Hematopoietic multipotent progenitor cell treated with erythropoietin and hydrocortisone succinate and interleukin-3 and kit ligand, for 15 days (in vitro differentiated cells): ENCODE measurements at regions not wholly inside any gene's neighbourhood (a gene's known extent, or its start where the extent isn't known, plus 50 kb on each side); places are given as distances from the start of the nearest gene placed in this dataset.
A peak's percentile ranks its signal among the peaks of the same experiment; 100 is the strongest.

Experiments used
- DNase-seq: peaks from one replicate; pipeline ENCODE4 v3.0.0-alpha.2; 2015; ENCODE audit warnings: low spot score

DNA sequence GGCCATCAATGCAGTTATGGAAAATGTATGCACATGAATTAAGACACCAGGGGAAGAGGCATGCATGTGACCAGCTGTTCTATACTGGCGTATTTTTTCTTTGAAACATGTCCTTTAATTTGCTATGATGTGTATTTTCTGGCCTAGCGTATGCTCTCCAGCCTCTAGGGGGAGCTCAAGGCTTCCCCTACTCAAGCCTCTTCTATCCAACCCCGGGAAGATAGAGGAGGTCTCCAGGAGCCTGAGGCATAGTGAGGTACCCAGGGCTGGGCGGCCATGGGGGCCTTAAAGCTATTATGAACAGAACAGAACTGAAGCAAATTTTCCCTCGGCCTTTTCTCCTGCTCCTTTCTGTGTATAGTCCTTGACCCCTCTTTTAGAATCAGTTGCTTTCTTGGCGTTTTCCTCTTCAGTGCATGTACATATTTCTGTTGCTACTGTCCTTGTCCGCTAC lies 528.9 kb downstream of the MAFB start:
- DNase-seq = peak; percentile 26

- DNase-seq = no peak
Observed at GRCh38 chr20:40159276-40159675, 529.8 kb downstream of the MAFB start.

DNA sequence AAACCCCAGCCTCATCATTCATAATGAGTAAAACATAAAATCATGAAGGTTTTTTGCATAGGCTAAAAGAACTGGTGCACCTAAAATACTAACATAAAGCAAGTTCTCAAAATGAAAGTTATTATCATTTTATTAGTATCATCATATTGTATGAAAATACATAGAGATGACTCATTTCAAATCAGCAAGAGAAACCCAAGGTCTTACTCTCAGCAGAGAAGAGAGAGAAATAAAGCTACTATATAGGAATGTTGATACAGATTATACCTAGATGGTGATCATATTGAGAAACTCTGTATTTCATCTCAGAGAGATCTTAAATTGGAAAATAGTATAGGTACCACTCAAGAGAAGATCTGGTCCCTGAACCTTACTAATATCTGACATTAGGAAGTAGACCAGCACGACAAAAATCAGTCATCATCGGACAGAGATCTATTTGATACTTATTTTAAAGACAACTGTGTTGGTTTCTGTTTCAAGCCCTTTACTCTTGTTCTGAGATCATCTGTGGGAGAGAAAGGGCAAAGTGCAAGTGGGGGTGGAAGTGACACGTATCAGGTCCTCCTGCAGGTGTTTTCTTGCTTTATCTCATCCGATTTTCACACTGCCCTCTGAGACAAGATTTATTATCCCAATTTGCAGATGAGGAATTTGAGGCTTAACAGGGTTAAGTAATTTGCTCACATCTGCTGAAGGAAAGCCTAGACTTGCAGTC lies 532.3 kb downstream of the MAFB start:
- no peak for DNase-seq

- DNase-seq = no peak
Observed at GRCh38 chr20:40154514-40154913, 534.5 kb downstream of the MAFB start.

- no peak for DNase-seq
Observed at GRCh38 chr20:40148886-40149285, 540.1 kb downstream of the MAFB start.

GRCh38 chr20:40146071-40146470 lies 543.0 kb downstream of the MAFB start:
- DNase-seq = no peak

- DNase-seq = no peak
Observed at GRCh38 chr20:40144581-40144980, 544.5 kb downstream of the MAFB start.

- DNase-seq = no peak
Observed at GRCh38 chr20:40134176-40134575, 554.9 kb downstream of the MAFB start.

GRCh38 chr20:40120827-40121226 lies 568.2 kb downstream of the MAFB start:
- DNase-seq = no peak

- DNase-seq = no peak
Observed at GRCh38 chr20:40111282-40111681, 577.8 kb downstream of the MAFB start.

DNA sequence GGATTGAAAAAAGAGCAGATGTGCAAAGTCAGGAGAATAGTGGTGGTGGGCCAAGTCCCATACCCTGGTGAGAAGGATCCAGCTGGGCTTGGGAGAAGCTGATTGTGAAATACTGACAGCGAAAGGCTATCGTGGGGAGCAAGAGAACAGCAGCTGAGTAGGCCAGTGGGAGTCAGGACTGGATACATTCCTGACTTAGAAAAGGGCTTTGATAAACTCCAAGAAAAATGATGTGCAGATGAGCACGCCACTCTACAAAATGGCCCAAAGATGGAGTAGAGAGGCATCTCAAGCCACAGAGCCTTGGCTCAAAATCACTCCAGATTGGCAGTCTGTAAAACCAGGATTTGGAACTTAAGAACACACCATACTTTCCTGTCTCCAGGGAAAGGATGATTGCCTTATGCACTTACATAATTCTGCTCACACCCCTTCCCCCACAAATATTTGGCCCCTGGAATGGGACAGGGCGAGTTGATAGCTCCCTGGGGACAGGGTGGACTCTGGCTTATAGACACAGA lies 578.7 kb downstream of the MAFB start:
- no peak for DNase-seq

- DNase-seq = no peak
Observed at GRCh38 chr20:40109136-40109535, 579.9 kb downstream of the MAFB start.

- no peak for DNase-seq
Observed at GRCh38 chr20:40108321-40108720, 580.7 kb downstream of the MAFB start.

GRCh38 chr20:40104959-40105358 lies 584.1 kb downstream of the MAFB start:
- no peak for DNase-seq

DNA sequence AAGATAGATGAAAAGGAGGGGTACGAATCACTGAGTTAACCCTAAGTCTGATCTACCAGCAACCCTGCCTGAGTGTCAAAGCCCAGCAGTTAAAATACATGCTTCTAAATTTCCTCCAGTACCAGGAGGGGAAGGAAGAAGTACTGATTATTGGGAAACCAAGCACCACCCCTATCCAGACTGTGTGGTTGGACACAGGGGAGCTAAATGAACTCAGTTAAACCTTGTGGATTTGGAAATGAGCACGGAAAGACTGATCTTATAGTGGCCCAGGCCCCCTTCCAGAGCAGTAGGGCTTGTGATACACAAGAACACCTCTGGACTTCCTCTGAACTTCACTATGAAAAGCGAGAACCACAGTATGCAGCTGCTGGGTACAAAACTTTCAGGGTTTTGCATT lies 585.6 kb downstream of the MAFB start:
- DNase-seq = no peak

- DNase-seq = no peak
Observed at GRCh38 chr20:40101560-40101959, 587.5 kb downstream of the MAFB start.

DNA sequence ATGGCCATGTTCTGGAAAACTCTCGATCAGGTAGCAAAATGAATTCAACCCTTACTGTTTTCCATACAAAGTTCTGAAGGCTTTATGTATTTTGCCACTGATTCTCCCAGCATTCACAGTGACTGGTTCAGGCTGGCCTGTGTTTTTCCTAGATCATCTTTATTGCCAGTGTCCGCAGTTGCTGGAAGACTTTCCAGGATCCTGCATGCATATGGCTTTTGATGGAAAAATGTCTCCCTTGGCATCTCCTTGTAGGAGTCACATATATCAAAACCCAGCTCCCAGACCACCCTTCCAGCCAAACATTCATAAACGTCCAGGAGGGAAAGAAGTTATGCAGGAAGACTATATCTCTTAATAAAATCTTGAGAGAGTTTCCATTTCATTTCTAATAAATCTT lies 588.8 kb downstream of the MAFB start:
- no peak for DNase-seq

- no peak for DNase-seq
Observed at GRCh38 chr20:40090236-40090635, 598.8 kb downstream of the MAFB start.

DNA sequence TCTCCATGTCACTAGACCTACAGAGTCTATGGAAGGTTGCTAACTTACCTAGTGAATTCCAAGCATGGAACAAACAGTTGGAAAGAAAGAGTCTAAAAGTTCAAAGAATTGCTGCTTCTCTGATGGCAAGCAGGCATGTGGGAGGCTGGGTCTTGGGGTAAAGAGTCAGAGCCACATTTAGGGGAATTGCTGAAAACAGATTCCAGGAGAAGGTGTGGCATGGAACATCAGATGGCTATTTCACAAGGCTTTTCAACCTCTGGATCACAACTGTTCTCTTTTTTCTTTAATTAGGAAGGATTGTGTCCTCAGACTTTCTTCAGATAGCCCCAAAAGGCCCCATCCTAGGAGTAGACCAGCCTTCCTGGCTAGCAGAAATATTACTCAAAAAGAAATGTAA lies 601.5 kb downstream of the MAFB start:
- no peak for DNase-seq

GRCh38 chr20:40085513-40085912 lies 603.5 kb downstream of the MAFB start:
- no peak for DNase-seq

DNA sequence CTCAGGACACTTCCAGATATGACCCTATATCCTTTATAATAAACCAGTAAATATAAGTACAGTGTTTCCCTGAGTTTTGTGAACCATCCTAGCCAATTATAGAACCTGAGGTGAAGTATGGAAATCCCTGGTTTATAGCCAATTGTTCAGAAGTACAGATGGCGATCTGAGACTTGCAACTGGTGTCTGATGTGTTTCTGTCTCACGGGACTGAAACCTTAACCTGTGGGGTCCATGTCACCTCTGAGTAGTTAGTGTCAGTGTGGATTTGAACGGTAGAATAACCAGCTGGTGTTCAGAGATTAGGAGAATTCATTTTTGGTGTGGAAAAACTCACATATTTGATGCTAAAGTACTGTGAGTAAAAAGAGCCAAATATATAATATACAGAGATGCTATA lies 606.6 kb downstream of the MAFB start:
- DNase-seq = no peak

DNA sequence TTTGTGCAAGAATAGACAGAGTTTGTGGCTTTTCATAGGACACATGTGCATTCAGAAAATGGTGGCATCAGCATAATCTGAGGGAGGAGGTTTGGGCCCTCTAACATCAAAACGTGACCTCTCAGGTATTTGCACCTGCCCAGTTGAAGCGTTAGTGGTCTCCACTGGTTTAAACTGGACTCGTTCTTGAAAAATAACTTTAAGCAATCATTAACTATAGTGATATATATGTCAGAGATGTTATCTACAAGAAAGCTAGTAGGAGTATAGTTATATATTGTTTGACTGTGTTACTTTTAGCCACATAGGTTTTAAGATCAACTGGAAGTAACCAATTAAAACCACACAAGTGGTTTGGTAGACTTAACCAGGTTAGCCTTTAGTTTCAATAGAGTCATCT lies 607.4 kb downstream of the MAFB start:
- no peak for DNase-seq

DNA sequence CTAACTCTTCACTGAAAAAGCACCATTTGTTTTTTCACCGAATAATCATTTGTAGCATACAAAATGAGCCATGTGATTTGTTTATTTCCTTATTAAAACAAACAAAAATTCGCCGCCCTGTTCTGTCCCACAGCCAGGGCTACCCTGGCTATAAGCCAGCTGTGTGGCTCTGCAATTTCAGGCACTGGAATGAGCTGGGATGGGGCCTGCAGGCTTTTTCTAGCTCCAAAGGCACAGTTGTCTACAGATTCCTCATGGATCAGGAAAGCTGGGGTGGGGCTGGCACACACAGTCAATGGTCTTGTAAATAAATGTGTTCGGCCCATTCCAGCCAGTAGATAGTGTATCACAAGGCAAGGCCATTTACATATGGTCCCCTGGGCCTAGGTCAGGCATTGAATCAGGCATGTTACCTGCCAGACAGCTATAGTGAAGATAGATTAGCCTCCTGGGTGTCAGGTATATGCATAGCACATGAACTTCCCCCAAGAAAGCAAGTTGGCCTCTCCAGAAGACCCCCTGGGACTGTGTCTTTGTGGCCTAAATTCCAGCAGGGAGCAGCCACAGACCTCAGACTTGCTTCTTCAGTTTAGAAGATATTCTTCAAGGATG lies 608.9 kb downstream of the MAFB start:
- no peak for DNase-seq
